ENCODE measurements at regions not wholly inside any gene's neighbourhood (a gene's known extent, or its start where the extent isn't known, plus 50 kb on each side); places are given as distances from the start of the nearest gene placed in this dataset.

- TF ChIP-seq CTCF (conservative IDR thresholded peaks at IDR 0.05 in 1 of 2, IDR thresholded peaks at IDR 0.05 in 1 of 2; ENCODE audit: low read depth in 1 of 2, low read length in 2 of 2) (no peak), EZH2 (IDR thresholded peaks at IDR 0.05; ENCODE audit: low read length, missing control alignments) (no peak)
Measured at GRCh38 chr5:88657906-88658775, 224.8 kb downstream of the MEF2C start.

Measured in fibroblast of lung (primary cell).